8988T (cell line): ENCODE measurements at regions not wholly inside any gene's neighbourhood (a gene's known extent, or its start where the extent isn't known, plus 50 kb on each side); places are given as distances from the start of the nearest gene placed in this dataset.

Source experiments
- DNase-seq: peaks from one replicate; pipeline ENCODE4 v3.0.0; 2011

- no peak for DNase-seq
Observed at GRCh38 chr16:6021276-6021943, 923.8 kb upstream of the EEF2KMT start.

DNA sequence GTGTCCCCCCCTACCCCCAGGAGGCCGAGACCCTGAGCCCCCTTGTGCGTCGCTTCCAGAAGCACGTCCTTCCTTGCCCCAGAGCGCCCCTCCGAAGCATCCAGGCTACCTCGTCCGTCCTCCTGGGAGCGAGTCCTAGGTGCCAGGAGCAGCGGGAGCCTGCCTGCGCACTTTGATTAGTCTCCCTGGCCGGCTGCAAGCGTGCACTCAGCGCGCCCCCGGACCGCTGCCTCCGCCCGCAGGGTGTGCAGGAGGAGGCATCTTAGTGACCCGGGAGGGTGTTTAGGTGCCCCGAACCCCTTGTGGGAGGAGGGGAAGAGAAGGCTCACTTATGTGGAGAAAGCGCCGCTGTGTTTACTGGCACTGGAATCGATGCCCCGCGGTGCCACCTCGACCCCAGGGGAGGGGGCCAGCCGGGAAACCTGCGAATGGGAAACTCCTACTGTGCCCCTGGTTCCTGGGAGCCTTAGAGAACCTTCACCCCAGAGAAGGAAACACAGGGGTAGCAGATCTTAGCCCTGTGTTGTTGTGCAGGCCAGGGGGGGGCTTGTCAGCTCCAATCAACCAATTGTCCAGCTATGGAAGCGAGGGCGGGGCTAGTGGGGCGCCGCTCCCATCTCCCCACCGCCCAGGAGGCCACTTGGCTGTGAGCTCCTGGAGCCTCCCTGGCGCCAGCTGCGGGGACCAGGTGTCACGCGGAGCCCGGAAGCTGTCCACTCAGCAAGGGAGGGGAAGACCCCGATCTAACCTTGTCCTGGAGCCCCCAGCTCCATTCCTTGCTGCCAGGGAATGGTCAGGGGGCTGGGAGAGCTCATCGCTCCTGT, 922.8 kb upstream of the EEF2KMT start:
- DNase-seq, result no peak

GRCh38 chr16:6019490-6019991, 921.9 kb upstream of the EEF2KMT start:
- DNase-seq, result no peak

DNA sequence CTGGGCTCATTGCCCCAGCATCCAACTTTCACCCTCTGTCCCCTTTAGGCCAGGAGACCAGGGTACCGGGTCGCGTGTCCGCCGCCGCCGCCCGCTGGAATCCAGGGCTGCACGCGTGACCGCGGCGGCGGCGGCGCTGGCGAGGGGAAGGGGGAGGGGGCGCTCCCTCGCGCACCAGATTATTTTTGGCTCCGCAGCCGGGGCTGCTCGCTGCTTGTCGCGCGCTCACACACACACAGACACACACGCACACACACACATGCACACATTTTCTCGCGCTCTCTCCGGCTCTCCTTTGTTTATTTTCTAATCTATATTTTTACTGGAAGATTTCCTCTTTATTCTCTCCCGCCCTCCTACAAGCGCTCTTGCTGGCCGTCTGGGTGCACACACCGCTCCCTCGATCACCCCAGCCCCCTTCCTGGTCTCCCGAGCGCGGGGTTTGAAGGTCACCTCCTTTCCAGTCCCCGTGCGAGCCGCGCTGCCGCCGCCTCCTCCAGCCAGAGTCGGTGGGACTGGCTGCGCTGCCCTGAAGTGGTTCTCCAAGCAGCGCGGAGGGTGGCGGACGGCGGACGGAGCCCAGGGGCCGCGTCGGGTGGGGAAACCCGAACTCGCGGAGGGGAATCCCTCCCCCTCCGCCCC, 921.4 kb upstream of the EEF2KMT start:
- no peak for DNase-seq

GRCh38 chr16:6016530-6017184, 919.1 kb upstream of the EEF2KMT start:
- no peak for DNase-seq

DNA sequence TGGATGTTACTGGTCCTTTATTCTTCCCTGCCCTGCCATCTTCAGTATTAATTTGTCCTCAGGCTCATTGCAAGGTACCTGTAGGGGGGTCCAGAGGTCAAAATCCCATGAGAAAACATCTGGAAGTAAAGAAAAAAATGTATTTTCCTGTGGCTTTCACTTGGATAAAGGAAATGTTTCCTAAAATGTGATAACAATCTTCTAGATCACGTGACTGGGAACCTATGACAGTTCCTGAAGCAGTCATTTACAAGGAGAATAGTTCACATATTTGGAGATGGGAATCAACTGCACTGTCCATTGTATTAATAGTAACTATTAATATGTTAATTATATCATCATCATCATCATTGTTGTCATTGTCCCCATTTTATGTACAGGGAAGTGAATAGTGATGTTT, 915.1 kb upstream of the EEF2KMT start:
- DNase-seq, result no peak

- DNase-seq, result no peak
Observed at GRCh38 chr16:6009151-6009550, 911.6 kb upstream of the EEF2KMT start.

DNA sequence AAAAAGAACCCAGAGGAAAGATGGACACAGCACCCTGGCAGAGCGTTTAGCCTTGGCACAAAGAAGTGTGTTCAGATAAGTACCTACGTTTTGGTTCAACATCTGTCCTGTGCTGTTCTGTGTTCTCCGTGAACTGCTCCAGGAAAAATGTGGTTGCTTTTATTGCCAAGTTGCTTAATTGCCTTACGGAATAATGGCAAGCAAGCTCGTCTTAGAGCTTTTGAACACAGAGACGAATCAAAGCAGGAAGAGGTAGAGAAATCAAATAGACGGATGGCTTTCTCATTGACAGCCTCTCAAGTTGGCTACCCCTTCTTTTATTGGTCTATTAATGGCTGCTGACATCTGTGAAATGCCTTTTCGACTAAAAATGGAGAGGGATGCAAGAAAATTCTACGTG, 911.1 kb upstream of the EEF2KMT start:
- DNase-seq, result no peak

- DNase-seq, result no peak
Observed at GRCh38 chr16:5993356-5993755, 895.8 kb upstream of the EEF2KMT start.

- DNase-seq, result no peak
Observed at GRCh38 chr16:5982979-5983378, 885.4 kb upstream of the EEF2KMT start.

GRCh38 chr16:5979905-5980550, 882.4 kb upstream of the EEF2KMT start:
- DNase-seq, result no peak

DNA sequence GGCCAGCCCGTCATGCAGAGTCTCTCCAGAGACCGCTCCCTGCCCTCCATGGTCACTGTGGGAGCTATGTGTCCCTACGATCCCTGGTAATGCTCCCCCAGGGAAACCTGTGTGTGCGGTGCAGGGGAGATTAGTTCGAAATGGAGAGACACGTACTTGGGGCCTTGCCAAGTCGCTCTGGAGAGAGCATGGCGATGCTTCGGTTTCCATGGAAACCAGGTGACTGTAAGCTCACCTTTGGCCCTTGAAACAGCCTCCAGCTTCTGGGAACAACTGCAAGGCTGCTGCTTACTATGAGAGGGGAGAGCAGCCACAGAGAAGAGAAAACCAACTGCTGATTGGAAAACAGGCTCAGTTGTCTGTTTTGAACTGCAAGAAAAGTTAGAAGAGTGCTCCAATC, 879.7 kb upstream of the EEF2KMT start:
- no peak for DNase-seq

- DNase-seq, result no peak
Observed at GRCh38 chr16:5972747-5973146, 875.2 kb upstream of the EEF2KMT start.

- no peak for DNase-seq
Observed at GRCh38 chr16:5971924-5972323, 874.3 kb upstream of the EEF2KMT start.

DNA sequence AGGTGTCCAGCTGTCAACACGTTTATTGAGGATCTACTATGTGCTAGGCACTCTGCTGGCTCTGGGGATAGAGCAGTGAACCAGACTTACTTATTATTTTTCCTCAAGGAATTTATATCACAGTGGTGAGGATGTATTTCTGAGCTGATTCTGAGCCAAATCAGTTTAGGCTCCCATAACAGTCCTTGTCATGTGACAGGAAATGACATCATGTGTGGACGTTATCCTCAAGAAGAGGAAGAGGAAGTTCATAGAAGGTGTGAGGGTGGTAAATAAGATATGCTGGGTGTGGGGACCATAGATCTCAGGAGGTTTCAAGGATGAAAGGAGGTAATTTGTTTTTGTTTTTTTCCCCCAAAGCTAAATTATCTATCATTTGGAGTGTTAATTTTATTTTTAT, 873.5 kb upstream of the EEF2KMT start:
- no peak for DNase-seq

- DNase-seq, result no peak
Observed at GRCh38 chr16:5966004-5966403, 868.4 kb upstream of the EEF2KMT start.

- no peak for DNase-seq
Observed at GRCh38 chr16:5965321-5965720, 867.7 kb upstream of the EEF2KMT start.

DNA sequence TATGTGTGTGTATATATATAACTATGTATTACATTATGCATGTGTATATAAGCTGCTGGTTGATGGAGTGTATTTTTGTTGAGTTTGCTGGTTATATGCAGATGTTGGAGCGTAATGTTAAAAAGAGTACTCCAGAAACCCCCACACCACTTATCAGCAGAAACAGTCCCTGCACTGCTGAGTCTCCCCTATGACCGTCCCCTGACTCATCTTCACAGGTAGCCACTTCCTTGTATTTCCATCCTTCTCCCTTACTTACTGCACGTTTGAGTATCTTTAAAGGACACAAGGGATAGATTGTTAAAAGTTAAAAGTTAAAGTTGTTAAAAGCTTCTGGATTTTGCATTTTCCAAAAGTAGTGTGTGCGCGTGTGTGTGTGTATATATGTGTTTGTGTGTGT, 853.9 kb upstream of the EEF2KMT start:
- no peak for DNase-seq

- DNase-seq, result no peak
Observed at GRCh38 chr16:5944971-5945370, 847.4 kb upstream of the EEF2KMT start.

- DNase-seq, result no peak
Observed at GRCh38 chr16:5938607-5939006, 841.0 kb upstream of the EEF2KMT start.

DNA sequence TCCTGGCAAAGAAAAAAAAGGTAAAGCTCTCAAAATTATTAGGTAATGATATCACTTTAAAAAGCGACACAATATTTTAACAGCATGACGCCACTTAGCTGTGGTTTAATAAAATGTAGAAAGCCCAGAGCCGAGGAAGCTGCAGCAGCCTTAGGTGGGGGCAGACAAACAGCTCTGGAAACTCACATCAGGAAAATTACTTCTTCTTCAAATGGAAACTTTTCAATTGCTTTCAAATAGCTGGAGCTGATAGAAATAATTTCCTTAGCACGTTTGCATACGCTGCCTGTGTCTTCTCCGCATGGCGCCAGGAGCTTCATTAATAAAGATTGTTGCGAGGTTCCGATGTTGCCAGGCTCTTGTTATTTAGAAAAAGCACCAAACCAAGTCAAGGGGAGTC, 835.3 kb upstream of the EEF2KMT start:
- no peak for DNase-seq

GRCh38 chr16:5928476-5929065, 831.0 kb upstream of the EEF2KMT start:
- no peak for DNase-seq
